ENCODE measurements at regions not wholly inside any gene's neighbourhood (a gene's known extent, or its start where the extent isn't known, plus 50 kb on each side); places are given as distances from the start of the nearest gene placed in this dataset.

- Histone ChIP-seq H2AK5ac (ENCODE audit: insufficient read length, low read length) (no peak overlapping the region), H3K79me1 (ENCODE audit: insufficient read depth, low read depth, low read length, poor library complexity, severe bottlenecking) (no peaks in the 10 kb centered on the region), H4K20me1 (ENCODE audit: control insufficient read depth, insufficient read depth, insufficient read length) (no peaks in the 10 kb centered on the region), H3K4me1 (ENCODE audit: insufficient read depth, low read length) (no peaks in the 10 kb centered on the region), H3K9me3 (ENCODE audit: control insufficient read depth, low read depth, low read length) (no peaks in the 10 kb centered on the region), H2BK120ac (ENCODE audit: low read depth, low read length, poor library complexity, severe bottlenecking) (no peak overlapping the region), H3K27me3 (ENCODE audit: insufficient read depth, low read length) (no peaks in the 10 kb centered on the region), H4K8ac (replicated peaks; ENCODE audit: insufficient read length, low read depth, low read length) (no peak overlapping the region), H2BK15ac (ENCODE audit: low read depth, low read length) (no peak overlapping the region), H3K79me2 (ENCODE audit: insufficient read depth, low read length) (no peaks in the 10 kb centered on the region), H3K4ac (ENCODE audit: low read depth, low read length) (no peak overlapping the region), H2AFZ (ENCODE audit: low read length) (no peak overlapping the region), H4K5ac (ENCODE audit: insufficient read length, low read depth, low read length) (no peak overlapping the region), H3K27ac (ENCODE audit: insufficient read length, low read depth, low read length) (no peak overlapping the region), H3K9ac (ENCODE audit: extremely low read depth, insufficient read length, low read length) (no peak overlapping the region), H4K91ac (ENCODE audit: insufficient read length, low read depth, low read length) (no peak overlapping the region), H3K18ac (ENCODE audit: insufficient read length, low read depth, low read length) (no peak overlapping the region), H2BK12ac (ENCODE audit: insufficient read length, low read depth, low read length) (no peak overlapping the region), H3K56ac (ENCODE audit: insufficient read length, low read depth, low read length) (no peak overlapping the region), H3T11ph (ENCODE audit: low read length) (no peak overlapping the region), H3K14ac (ENCODE audit: insufficient read depth, low read length) (no peak overlapping the region), H3K4me2 (ENCODE audit: insufficient read depth, insufficient read length, low read length) (no peak overlapping the region), H2BK20ac (ENCODE audit: low read depth, low read length, poor library complexity, severe bottlenecking) (no peak overlapping the region), H3K23ac (ENCODE audit: insufficient read length, low read depth, low read length) (no peak overlapping the region), H3K23me2 (ENCODE audit: insufficient read length, low read depth, low read length, poor library complexity, severe bottlenecking) (no peaks in the 10 kb centered on the region), H2BK5ac (ENCODE audit: insufficient read length, low read length) (no peak overlapping the region)
- H3K4me3 Mint-ChIP-seq, result no peak overlapping the region
- DNase-seq, result no peak
- H3K27me3 Mint-ChIP-seq (ENCODE audit: low read depth), result no peaks in the 10 kb centered on the region
- peaks cover 0 to 3% of the 10 kb centered on the region in 2 experiments; a peak in 2 of 4 replicates for H3K4me1 Mint-ChIP-seq
- no peak for TF ChIP-seq CTCF (conservative IDR thresholded peaks at IDR 0.05)
- H3K36me3 Mint-ChIP-seq (ENCODE audit: insufficient read depth in 1 of 3, low read depth in 3 of 3), result 0 out of 7 replicates have a peak, but pooled peaks cover 0 to 5% (median 0%) of the 10 kb centered on the region in 3 experiments
- H3K27ac Mint-ChIP-seq, result no peak overlapping the region
- WGBS (ENCODE audit: extremely low coverage, insufficient read length, low lambda C conversion rate), result no CpG with 5 or more reads among the region's 1 CpG
- H3K9me3 Mint-ChIP-seq, result peaks cover 0 to 2% of the 10 kb centered on the region in 2 experiments; a peak in 1 of 5 replicates
These were observed 675.8 kb upstream of the SLITRK6 start for GRCh38 chr13:86474971-86475370.

All from H9 (cell line).